Urinary bladder (tissue), 3 donors: ENCODE measurements at regions not wholly inside any gene's neighbourhood (a gene's known extent, or its start where the extent isn't known, plus 50 kb on each side); places are given as distances from the start of the nearest gene placed in this dataset.

Experiments
- DNase-seq: peaks from one replicate; pipeline ENCODE4 v3.0.0-alpha.2; 2015; ENCODE audit errors: extremely low spot score
- H3K27ac ChIP-seq: one replicate; pipeline ENCODE4 v1.5.1; 2013; ENCODE audit warnings: low read depth, mild to moderate bottlenecking, moderate library complexity
- H3K36me3 ChIP-seq: one replicate; pipeline ENCODE4 v1.6.1; 2013; ENCODE audit warnings: mild to moderate bottlenecking, moderate library complexity; ENCODE audit not compliant: insufficient read depth
- H3K4me1 ChIP-seq: one replicate; pipeline ENCODE4 v1.6.1; 2013; ENCODE audit warnings: mild to moderate bottlenecking, moderate library complexity; ENCODE audit not compliant: insufficient read depth
- H3K4me3 ChIP-seq: one replicate; pipeline ENCODE4 v1.5.1; 2013; ENCODE audit warnings: low read depth, low read length
- WGBS: extraction: QIAGEN DNeasy Blood & Tissue Kit; methylation state at CpG from one replicate; pipeline ENCODE4 v1.1.7; 2013; 5-methylcytosine and 5-hydroxymethylcytosine counted together
- donor health status: healthy with polysubstance abuse.
- donor health status: healthy.

GRCh38 chr10:94098896-94099295 is 105.2 kb downstream of the PLCE1 start:
- Histone ChIP-seq H3K4me1 (no peaks in the 10 kb centered on the region), H3K36me3 (no peaks in the 10 kb centered on the region), H3K27ac (no peak overlapping the region), H3K4me3 (no peak overlapping the region)
- WGBS: 48% methylated on average over 3 of the region's 3 CpGs
- no peak for DNase-seq

- no peak overlapping the region for H3K27ac ChIP-seq
- H3K36me3 ChIP-seq: no peaks in the 10 kb centered on the region
- no peaks in the 10 kb centered on the region for H3K4me1 ChIP-seq
- no peak for DNase-seq
- WGBS: 98% methylated on average over 1 of the region's 1 CpG
- no peak overlapping the region for H3K4me3 ChIP-seq
Measured at GRCh38 chr10:94101894-94102293, 108.2 kb downstream of the PLCE1 start.

DNA sequence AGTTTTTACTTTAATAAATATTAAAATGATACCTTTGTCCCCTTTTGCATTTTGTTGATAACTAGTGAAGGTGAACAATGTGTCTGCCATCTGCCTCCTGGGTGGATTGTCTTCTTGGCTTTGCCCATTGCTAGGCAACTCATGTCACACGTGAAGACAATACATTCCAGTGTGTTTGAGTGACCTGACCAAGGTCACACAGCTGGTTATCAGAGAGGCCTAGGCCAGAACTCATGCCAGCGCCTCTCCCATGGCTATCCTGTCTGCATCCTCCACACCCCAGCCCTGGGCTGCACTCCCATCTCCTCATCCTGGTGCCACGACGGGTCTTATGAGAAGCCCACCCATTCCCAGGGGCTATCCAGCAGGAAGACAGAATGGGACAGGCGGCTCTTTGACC is 108.7 kb downstream of the PLCE1 start:
- WGBS: 88% methylated on average over 5 of the region's 5 CpGs
- no peaks in the 10 kb centered on the region for H3K4me1 ChIP-seq
- H3K27ac ChIP-seq: no peak overlapping the region
- H3K36me3 ChIP-seq: no peaks in the 10 kb centered on the region
- H3K4me3 ChIP-seq: no peak overlapping the region
- no peak for DNase-seq

- Histone ChIP-seq H3K4me3 (no peak overlapping the region), H3K4me1 (no peaks in the 10 kb centered on the region), H3K27ac (no peak overlapping the region), H3K36me3 (no peaks in the 10 kb centered on the region)
- no peak for DNase-seq
- 70% methylated on average over 2 of the region's 2 CpGs for WGBS
Measured at GRCh38 chr10:94103192-94103591, 109.5 kb downstream of the PLCE1 start.

GRCh38 chr10:94103801-94104221 is 110.1 kb downstream of the PLCE1 start:
- WGBS: 22% methylated on average over 4 of the region's 4 CpGs
- no peak overlapping the region for H3K27ac ChIP-seq
- DNase-seq: peak; percentile 74

DNA sequence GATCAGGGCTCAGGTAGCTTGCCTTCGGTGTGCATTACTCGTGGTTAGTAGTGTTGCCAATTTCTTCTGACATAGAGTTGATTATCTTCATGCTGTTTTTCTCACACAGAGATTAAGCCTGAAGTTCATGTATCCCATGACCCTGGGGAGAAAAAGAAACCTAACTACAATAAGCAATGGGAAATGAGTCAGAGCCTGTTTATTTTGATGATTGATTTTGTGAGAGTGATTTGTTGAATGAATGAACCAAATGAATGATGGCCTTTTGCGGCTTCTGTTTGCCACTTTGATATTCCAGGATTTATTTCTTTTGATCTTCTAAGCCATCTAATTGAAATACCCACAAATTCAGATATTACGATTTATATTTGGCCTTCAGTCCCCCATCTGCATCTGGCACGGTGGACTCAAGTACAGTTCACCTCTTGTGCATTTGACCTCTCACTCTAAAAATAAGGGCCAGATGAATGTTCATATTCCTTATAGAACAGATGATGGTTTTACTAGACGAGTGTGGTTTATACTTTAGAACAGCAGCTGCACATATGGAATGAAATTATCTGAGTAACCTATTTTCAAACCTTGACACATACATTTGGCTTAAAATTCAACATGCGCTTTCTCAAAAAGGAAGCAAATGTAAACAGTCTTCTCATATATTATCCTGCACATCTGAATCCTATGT is 110.7 kb downstream of the PLCE1 start:
- whole genome bisulfite sequencing: 57% methylated on average over 7 of the region's 7 CpGs
- no peaks in the 10 kb centered on the region for H3K36me3 ChIP-seq
- no peaks in the 10 kb centered on the region for H3K4me1 ChIP-seq
- H3K27ac ChIP-seq: no peak overlapping the region
- H3K4me3 ChIP-seq: no peak overlapping the region
- DNase-seq: no peak

More at GRCh38 chr10:94103801-94104221, 110.1 kb downstream of the PLCE1 start:
- Histone ChIP-seq H3K36me3 (no peaks in the 10 kb centered on the region), H3K4me1 (no peaks in the 10 kb centered on the region), H3K4me3 (no peak overlapping the region)

GRCh38 chr10:94105226-94105625 is 111.5 kb downstream of the PLCE1 start:
- no peak for DNase-seq
- no peak overlapping the region for H3K27ac ChIP-seq
- H3K36me3 ChIP-seq: no peaks in the 10 kb centered on the region
- no peak overlapping the region for H3K4me3 ChIP-seq
- H3K4me1 ChIP-seq: no peaks in the 10 kb centered on the region
- 73% methylated on average over 3 of the region's 3 CpGs for WGBS

DNA sequence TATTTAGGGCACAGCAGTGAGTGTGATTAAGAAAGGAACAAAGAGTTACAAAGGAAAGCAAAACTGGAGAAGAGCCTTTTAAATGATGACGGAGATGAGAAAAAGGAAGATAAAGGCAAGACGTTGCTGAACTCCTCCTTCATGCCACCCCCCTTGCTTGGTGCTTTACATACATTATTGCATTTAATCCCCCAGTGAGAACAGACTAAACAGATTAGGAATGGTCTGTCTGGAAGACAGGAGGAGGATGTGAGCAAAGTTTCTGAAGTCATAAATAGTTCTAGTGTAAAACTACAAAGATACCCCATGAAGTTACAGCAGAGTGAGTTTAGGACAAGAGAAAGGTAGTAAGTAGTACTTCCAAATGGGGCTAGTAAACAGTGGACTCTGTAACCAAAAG is 113.5 kb downstream of the PLCE1 start:
- Histone ChIP-seq H3K4me3 (no peak overlapping the region), H3K27ac (no peak overlapping the region), H3K36me3 (no peaks in the 10 kb centered on the region), H3K4me1 (no peaks in the 10 kb centered on the region)
- WGBS: 36% methylated on average over 2 of the region's 2 CpGs
- DNase-seq: no peak

GRCh38 chr10:94108200-94108599 is 114.5 kb downstream of the PLCE1 start:
- 88% methylated on average over 2 of the region's 2 CpGs for WGBS
- Histone ChIP-seq H3K4me1 (no peaks in the 10 kb centered on the region), H3K27ac (no peak overlapping the region), H3K4me3 (no peak overlapping the region), H3K36me3 (no peaks in the 10 kb centered on the region)
- DNase-seq: no peak

- H3K36me3 ChIP-seq: no peaks in the 10 kb centered on the region
- no peak overlapping the region for H3K27ac ChIP-seq
- 65% methylated on average over 2 of the region's 2 CpGs for WGBS
- H3K4me1 ChIP-seq: no peaks in the 10 kb centered on the region
- no peak overlapping the region for H3K4me3 ChIP-seq
- DNase-seq: no peak
Measured at GRCh38 chr10:94111367-94111766, 117.6 kb downstream of the PLCE1 start.

- no peak overlapping the region for H3K4me3 ChIP-seq
Measured at GRCh38 chr10:94112321-94112720, 118.6 kb downstream of the PLCE1 start.

DNA sequence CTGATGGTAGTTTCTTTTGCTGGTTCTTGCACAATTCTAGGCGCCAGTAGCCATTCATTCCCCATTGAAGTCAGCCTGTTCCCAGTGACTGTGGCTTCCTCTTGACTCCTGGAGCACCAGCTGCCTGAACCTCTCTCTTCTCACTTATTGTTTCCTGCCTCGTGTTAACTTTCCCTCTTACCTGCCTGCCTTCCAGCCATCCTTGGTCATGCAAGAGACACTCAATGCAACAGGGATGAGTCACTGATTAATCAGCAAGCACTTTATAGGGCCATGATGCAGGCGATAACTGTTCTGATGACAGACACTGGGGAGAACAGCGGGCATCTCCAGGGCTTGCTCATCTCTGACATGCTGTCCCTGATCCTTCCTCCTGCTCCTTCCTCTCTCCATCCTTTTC is 122.0 kb downstream of the PLCE1 start:
- no peak overlapping the region for H3K4me3 ChIP-seq
- no peaks in the 10 kb centered on the region for H3K4me1 ChIP-seq
- no peak overlapping the region for H3K27ac ChIP-seq
- no peak for DNase-seq
- WGBS: 90% methylated on average over 4 of the region's 4 CpGs
- no peaks in the 10 kb centered on the region for H3K36me3 ChIP-seq

More at GRCh38 chr10:94112321-94112720, 118.6 kb downstream of the PLCE1 start:
- no peaks in the 10 kb centered on the region for H3K36me3 ChIP-seq
- WGBS: 74% methylated on average over 2 of the region's 2 CpGs
- no peaks in the 10 kb centered on the region for H3K4me1 ChIP-seq
- DNase-seq: no peak
- H3K27ac ChIP-seq: no peak overlapping the region

DNA sequence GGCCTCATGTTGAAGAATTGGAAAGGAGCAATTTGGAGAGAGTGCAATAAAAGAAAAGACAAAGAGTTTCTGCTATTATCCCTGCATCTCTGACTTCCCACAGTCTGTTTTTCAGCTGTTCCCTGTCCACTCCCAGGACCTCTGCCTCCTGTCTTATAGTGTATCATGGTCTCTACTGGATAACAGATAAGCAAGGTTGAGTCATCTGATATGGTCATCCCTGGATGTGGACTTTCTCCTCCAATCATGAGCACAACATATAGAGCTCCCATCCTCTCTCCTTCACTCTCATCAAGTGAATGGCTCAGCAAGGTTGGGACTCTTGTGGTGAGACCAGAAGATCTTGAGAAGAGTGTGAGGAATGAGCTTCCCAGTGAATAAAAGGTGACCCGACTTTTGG is 123.1 kb downstream of the PLCE1 start:
- H3K4me3 ChIP-seq: no peak overlapping the region
- no peaks in the 10 kb centered on the region for H3K36me3 ChIP-seq
- no peak for DNase-seq
- no peak overlapping the region for H3K27ac ChIP-seq
- H3K4me1 ChIP-seq: no peaks in the 10 kb centered on the region
- 90% methylated on average over 1 of the region's 1 CpG for WGBS

DNA sequence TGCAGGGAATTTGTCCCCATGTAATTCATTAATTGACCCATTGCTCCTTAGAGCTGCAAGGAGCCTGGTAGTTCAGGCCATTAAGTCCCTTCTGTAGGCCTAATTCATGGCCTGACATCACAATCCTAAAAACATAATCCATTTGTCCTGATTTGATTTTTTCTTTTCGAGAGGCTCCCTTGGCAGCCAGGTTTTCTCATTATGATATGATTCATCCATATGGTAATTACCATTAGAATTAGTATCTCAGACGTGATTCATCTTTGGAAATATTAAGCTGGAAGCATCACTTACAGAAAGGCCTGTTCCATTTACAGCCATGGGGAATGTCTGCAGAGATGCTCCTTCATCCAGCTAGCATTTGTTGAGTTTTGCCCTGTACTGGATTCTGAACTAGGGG is 128.5 kb downstream of the PLCE1 start:
- Histone ChIP-seq H3K4me1 (peaks cover 1% of the 10 kb centered on the region), H3K36me3 (no peaks in the 10 kb centered on the region), H3K27ac (no peak overlapping the region), H3K4me3 (no peak overlapping the region)
- DNase-seq: no peak
- 79% methylated on average over 2 of the region's 2 CpGs for WGBS
